ENCODE measurements at regions not wholly inside any gene's neighbourhood (a gene's known extent, or its start where the extent isn't known, plus 50 kb on each side); places are given as distances from the start of the nearest gene placed in this dataset.

DNA sequence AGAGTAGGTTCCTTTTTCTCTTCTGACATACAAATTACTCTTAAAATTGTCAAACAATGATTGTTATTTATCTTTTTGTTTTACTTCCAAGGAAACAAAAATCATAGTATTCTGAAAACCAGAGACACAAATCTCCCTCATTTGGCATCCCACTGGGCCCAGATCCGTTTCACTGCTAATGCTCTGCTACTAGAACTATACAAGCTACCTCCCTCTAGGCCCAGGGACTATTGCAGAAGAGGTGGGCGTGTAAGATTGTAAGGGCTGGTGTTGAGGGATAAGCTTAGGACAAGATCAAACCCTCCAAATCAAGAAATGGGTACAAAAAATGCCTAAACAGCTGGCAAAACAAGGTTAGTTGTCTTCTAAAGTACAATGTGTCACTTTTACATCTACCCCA, 928.9 kb upstream of the CDH10 start:
- Histone ChIP-seq H3K9me3 (ENCODE audit: control extremely low read depth in 1 of 5, control insufficient read depth in 4 of 5, insufficient read depth in 2 of 5, low read depth in 1 of 5, low read length in 4 of 5) (no peaks in the 10 kb centered on the region), H3K27me3 (replicated peaks in 2 of 5; ENCODE audit: control insufficient read depth in 4 of 5, insufficient read depth in 5 of 5, low read length in 4 of 5) (no peaks in the 10 kb centered on the region), H3K4me1 (ENCODE audit: control extremely low read depth in 1 of 4, control insufficient read depth in 4 of 4, insufficient read depth in 4 of 4, low read length in 3 of 4) (no peaks in the 10 kb centered on the region), H3K27ac (ENCODE audit: insufficient read depth in 1 of 2, low read depth in 1 of 2, low read length in 2 of 2, poor library complexity in 1 of 2, severe bottlenecking in 2 of 2) (no peak overlapping the region), H3K36me3 (ENCODE audit: control insufficient read depth in 4 of 4, insufficient read depth in 4 of 4, low read length in 3 of 4) (no peaks in the 10 kb centered on the region), H3K4me3 (ENCODE audit: control insufficient read depth in 1 of 7, extremely low read depth in 1 of 7, insufficient read depth in 4 of 7, low read depth in 2 of 7, low read length in 6 of 7) (no peak overlapping the region)
- no peak for DNase-seq
- ChIA-PET CTCF (no interaction called here), POLR2A (no interaction called here)
- no CpG with 5 or more reads among the region's 2 CpGs for WGBS (ENCODE audit: insufficient coverage)

DNA sequence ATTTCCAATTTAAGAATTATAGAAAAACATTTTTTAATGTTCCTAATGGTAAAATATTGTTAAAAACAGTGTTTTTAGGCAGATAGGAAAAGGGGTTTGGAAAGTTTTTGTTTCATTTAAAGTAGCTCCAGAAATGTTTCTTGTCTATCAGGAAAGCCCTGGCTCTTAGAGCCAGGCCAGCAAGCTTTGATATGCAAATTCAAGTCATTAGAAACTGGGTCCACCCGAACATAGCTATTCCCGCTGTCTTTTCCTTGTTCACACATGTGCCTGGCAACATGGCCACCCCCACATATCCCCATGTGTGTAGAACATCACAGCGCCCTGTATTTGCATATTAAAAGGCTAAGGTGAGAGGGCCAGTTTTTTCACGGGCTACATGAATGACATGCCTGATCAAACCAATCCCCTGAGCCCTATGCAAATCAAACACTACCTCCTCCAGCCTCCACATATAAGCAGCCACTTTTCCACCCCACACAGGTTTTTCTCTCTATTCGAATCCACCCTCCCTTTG, 925.3 kb upstream of the CDH10 start:
- H3K27me3 ChIP-seq (replicated peaks in 2 of 5; ENCODE audit: control insufficient read depth in 4 of 5, insufficient read depth in 5 of 5, low read length in 4 of 5): no peaks in the 10 kb centered on the region
- CTCF ChIA-PET: interaction anchor here (1.4 kb wide), 1 partner anchor 30 kb away, joined by 3 read pairs; no protein-coding TSS in a partner anchor
- H3K36me3 ChIP-seq (ENCODE audit: control insufficient read depth in 4 of 4, insufficient read depth in 4 of 4, low read length in 3 of 4): no peaks in the 10 kb centered on the region
- no peaks in the 10 kb centered on the region for H3K4me1 ChIP-seq (ENCODE audit: control extremely low read depth in 1 of 4, control insufficient read depth in 4 of 4, insufficient read depth in 4 of 4, low read length in 3 of 4)
- DNase-seq: no peak
- POLR2A ChIA-PET: no interaction called here
- no peaks in the 10 kb centered on the region for H3K9me3 ChIP-seq (ENCODE audit: control extremely low read depth in 1 of 5, control insufficient read depth in 4 of 5, insufficient read depth in 2 of 5, low read depth in 1 of 5, low read length in 4 of 5)
- 96% methylated on average over 4 of the region's 5 CpGs for WGBS (ENCODE audit: insufficient coverage)
- no peak overlapping the region for H3K27ac ChIP-seq (ENCODE audit: insufficient read depth in 1 of 2, low read depth in 1 of 2, low read length in 2 of 2, poor library complexity in 1 of 2, severe bottlenecking in 2 of 2)
- no peak overlapping the region for H3K4me3 ChIP-seq (ENCODE audit: control insufficient read depth in 1 of 7, extremely low read depth in 1 of 7, insufficient read depth in 4 of 7, low read depth in 2 of 7, low read length in 6 of 7)

DNA sequence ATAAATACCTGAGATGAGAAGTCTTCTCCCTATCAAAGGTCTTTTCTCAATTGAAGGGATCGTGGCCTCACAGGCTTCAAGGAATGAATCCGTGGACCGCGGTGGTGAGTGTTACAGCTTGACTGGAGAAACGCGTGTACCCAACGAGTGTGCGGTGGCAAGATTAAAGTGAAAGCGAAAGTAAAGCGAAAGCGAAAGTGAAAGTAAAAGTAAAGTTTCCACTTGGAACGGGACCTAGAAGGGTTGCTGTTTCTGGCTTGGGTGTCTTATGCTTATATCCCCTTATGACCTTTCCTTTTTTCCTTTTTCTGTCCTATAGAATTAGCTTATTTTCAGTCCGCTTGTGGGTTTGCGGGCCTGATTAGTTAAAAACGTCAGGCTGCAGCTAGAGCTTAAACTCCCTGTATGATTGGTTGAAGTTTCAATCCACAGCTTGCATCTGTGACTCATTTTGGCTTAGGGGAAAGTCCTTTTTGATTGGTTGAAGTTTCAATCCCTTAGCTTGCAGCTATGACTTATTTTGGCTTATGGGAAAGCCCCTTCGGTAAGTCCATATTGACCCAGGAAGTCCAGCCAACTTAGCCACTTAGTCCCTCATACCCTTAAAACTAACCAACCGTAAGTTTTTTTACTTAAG, 924.3 kb upstream of the CDH10 start:
- ChIA-PET POLR2A (no interaction called here), CTCF (interaction anchor here (0.6 to 1.4 kb wide), 2 partner anchors 29 to 191 kb away, joined by 3 read pairs; no protein-coding TSS in a partner anchor)
- peak in 2 of 3 donors; percentile 46 to 48 for DNase-seq
- H3K27ac ChIP-seq (ENCODE audit: insufficient read depth in 1 of 2, low read depth in 1 of 2, low read length in 2 of 2, poor library complexity in 1 of 2, severe bottlenecking in 2 of 2): no peak overlapping the region
- WGBS (ENCODE audit: insufficient coverage): 94% methylated on average over 14 of the region's 17 CpGs
- H3K36me3 ChIP-seq (ENCODE audit: control insufficient read depth in 4 of 4, insufficient read depth in 4 of 4, low read length in 3 of 4): no peaks in the 10 kb centered on the region
- no peaks in the 10 kb centered on the region for H3K27me3 ChIP-seq (replicated peaks in 2 of 5; ENCODE audit: control insufficient read depth in 4 of 5, insufficient read depth in 5 of 5, low read length in 4 of 5)
- no peaks in the 10 kb centered on the region for H3K9me3 ChIP-seq (ENCODE audit: control extremely low read depth in 1 of 5, control insufficient read depth in 4 of 5, insufficient read depth in 2 of 5, low read depth in 1 of 5, low read length in 4 of 5)
- peak overlapping the region in 1 of 7 experiments; percentile 7 for H3K4me3 ChIP-seq (ENCODE audit: control insufficient read depth in 1 of 7, extremely low read depth in 1 of 7, insufficient read depth in 4 of 7, low read depth in 2 of 7, low read length in 6 of 7)
- no peaks in the 10 kb centered on the region for H3K4me1 ChIP-seq (ENCODE audit: control extremely low read depth in 1 of 4, control insufficient read depth in 4 of 4, insufficient read depth in 4 of 4, low read length in 3 of 4)

DNA sequence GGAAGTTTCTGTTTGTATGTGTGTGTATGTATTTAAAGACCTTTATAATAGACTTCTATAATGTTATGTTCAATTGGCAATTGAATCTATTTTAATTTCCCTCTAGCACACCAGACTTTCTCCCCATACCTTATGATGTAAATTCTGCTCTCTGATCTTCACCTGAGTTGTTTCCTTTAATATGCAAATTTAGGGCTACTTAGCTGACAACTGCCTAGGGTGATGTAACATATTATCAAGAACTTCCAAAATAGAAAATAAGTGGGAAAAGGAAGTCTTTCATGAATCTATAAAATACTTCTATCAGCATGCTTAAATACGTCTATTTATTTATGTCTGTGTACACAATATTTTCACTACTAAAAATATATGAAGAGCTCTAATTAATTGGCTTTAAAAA, 923.5 kb upstream of the CDH10 start:
- ChIA-PET POLR2A (no interaction called here), CTCF (no interaction called here)
- Histone ChIP-seq H3K36me3 (ENCODE audit: control insufficient read depth in 4 of 4, insufficient read depth in 4 of 4, low read length in 3 of 4) (no peaks in the 10 kb centered on the region), H3K27me3 (replicated peaks in 2 of 5; ENCODE audit: control insufficient read depth in 4 of 5, insufficient read depth in 5 of 5, low read length in 4 of 5) (no peaks in the 10 kb centered on the region), H3K4me1 (ENCODE audit: control extremely low read depth in 1 of 4, control insufficient read depth in 4 of 4, insufficient read depth in 4 of 4, low read length in 3 of 4) (no peaks in the 10 kb centered on the region), H3K4me3 (ENCODE audit: control insufficient read depth in 1 of 7, extremely low read depth in 1 of 7, insufficient read depth in 4 of 7, low read depth in 2 of 7, low read length in 6 of 7) (no peak overlapping the region), H3K9me3 (ENCODE audit: control extremely low read depth in 1 of 5, control insufficient read depth in 4 of 5, insufficient read depth in 2 of 5, low read depth in 1 of 5, low read length in 4 of 5) (peaks cover 0 to under 1% (median 0%) of the 10 kb centered on the region in 5 experiments), H3K27ac (ENCODE audit: insufficient read depth in 1 of 2, low read depth in 1 of 2, low read length in 2 of 2, poor library complexity in 1 of 2, severe bottlenecking in 2 of 2) (no peak overlapping the region)
- WGBS (ENCODE audit: insufficient coverage): no CpG with 5 or more reads among the region's 1 CpG
- no peak for DNase-seq

DNA sequence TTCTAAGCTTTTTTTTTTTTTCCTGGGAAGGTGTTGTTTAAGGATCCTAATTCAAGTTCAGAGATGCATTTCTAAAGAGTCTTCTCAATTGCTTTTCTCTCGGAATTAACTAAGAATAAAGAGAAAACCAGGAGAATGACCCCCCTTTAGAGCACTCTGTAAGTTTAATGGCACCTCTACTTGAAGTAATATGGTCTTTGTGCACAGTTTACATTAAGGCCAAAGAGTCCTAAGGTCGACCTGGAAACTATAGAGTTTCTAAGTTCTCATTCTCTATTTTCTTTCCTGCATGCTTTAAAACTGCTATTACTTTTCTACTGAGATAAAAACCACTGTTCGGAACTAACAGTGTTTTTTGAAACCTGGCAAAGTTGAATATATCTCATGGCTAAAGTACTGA, 923.1 kb upstream of the CDH10 start:
- H3K4me1 ChIP-seq (ENCODE audit: control extremely low read depth in 1 of 4, control insufficient read depth in 4 of 4, insufficient read depth in 4 of 4, low read length in 3 of 4): no peaks in the 10 kb centered on the region
- H3K27me3 ChIP-seq (replicated peaks in 2 of 5; ENCODE audit: control insufficient read depth in 4 of 5, insufficient read depth in 5 of 5, low read length in 4 of 5): no peaks in the 10 kb centered on the region
- DNase-seq: no peak
- POLR2A ChIA-PET: no interaction called here
- WGBS (ENCODE audit: insufficient coverage): 89% methylated on average over 1 of the region's 3 CpGs
- H3K4me3 ChIP-seq (ENCODE audit: control insufficient read depth in 1 of 7, extremely low read depth in 1 of 7, insufficient read depth in 4 of 7, low read depth in 2 of 7, low read length in 6 of 7): no peak overlapping the region
- CTCF ChIA-PET: no interaction called here
- no peaks in the 10 kb centered on the region for H3K36me3 ChIP-seq (ENCODE audit: control insufficient read depth in 4 of 4, insufficient read depth in 4 of 4, low read length in 3 of 4)
- H3K9me3 ChIP-seq (ENCODE audit: control extremely low read depth in 1 of 5, control insufficient read depth in 4 of 5, insufficient read depth in 2 of 5, low read depth in 1 of 5, low read length in 4 of 5): peaks cover 0 to 4% (median 2%) of the 10 kb centered on the region in 5 experiments
- H3K27ac ChIP-seq (ENCODE audit: insufficient read depth in 1 of 2, low read depth in 1 of 2, low read length in 2 of 2, poor library complexity in 1 of 2, severe bottlenecking in 2 of 2): no peak overlapping the region

DNA sequence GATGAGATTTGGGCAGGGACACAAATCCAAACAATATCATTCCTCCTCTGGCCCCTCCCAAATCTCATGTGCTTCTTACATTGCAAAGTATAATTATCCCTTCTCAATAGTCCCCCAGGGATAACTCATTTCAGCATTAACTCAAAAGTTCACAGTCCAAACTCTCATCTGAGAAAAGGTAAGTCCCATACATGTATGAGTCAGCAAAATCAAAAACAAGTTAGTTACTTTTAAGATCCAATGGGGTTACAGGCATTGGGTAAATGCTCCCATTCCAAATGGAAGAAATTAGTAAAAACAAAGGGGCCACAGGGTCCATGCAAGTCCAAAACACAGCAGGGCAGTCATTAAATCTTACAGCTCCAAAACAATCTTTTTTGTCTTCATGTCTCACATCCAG, 917.9 kb upstream of the CDH10 start:
- DNase-seq: no peak
- ChIA-PET CTCF (interaction anchor here (1.4 kb wide), 1 partner anchor 10 kb away, joined by 3 read pairs; no protein-coding TSS in a partner anchor), POLR2A (interaction anchor here (0.6 kb wide), 1 partner anchor 23 kb away, joined by 3 read pairs; no protein-coding TSS in a partner anchor)
- H3K27ac ChIP-seq (ENCODE audit: insufficient read depth in 1 of 2, low read depth in 1 of 2, low read length in 2 of 2, poor library complexity in 1 of 2, severe bottlenecking in 2 of 2): no peak overlapping the region
- no peaks in the 10 kb centered on the region for H3K27me3 ChIP-seq (replicated peaks in 2 of 5; ENCODE audit: control insufficient read depth in 4 of 5, insufficient read depth in 5 of 5, low read length in 4 of 5)
- peaks cover 0 to 5% (median 2%) of the 10 kb centered on the region in 5 experiments for H3K9me3 ChIP-seq (ENCODE audit: control extremely low read depth in 1 of 5, control insufficient read depth in 4 of 5, insufficient read depth in 2 of 5, low read depth in 1 of 5, low read length in 4 of 5)
- no peak overlapping the region for H3K4me3 ChIP-seq (ENCODE audit: control insufficient read depth in 1 of 7, extremely low read depth in 1 of 7, insufficient read depth in 4 of 7, low read depth in 2 of 7, low read length in 6 of 7)
- no peaks in the 10 kb centered on the region for H3K4me1 ChIP-seq (ENCODE audit: control extremely low read depth in 1 of 4, control insufficient read depth in 4 of 4, insufficient read depth in 4 of 4, low read length in 3 of 4)
- H3K36me3 ChIP-seq (ENCODE audit: control insufficient read depth in 4 of 4, insufficient read depth in 4 of 4, low read length in 3 of 4): no peaks in the 10 kb centered on the region

DNA sequence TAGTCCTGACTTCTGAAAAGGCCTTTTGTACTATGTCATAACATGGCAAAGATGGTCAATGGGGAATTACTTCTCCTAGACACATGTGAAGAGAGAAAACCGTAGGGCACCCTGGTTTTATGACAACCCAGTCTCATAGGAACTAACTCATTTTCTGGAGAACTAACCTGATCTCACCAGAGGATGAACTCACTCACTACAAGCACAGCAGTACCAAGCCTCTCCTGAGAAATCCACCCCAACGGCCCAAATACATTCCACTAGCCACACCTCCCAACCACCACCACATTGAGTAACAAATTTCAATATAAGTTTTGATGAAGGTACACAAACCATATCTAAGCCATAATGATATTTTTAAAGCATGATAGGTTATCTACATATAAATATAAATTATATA, 909.3 kb upstream of the CDH10 start:
- Histone ChIP-seq H3K27me3 (replicated peaks in 2 of 5; ENCODE audit: control insufficient read depth in 4 of 5, insufficient read depth in 5 of 5, low read length in 4 of 5) (no peaks in the 10 kb centered on the region), H3K36me3 (ENCODE audit: control insufficient read depth in 4 of 4, insufficient read depth in 4 of 4, low read length in 3 of 4) (no peaks in the 10 kb centered on the region), H3K4me1 (ENCODE audit: control extremely low read depth in 1 of 4, control insufficient read depth in 4 of 4, insufficient read depth in 4 of 4, low read length in 3 of 4) (no peaks in the 10 kb centered on the region), H3K27ac (ENCODE audit: insufficient read depth in 1 of 2, low read depth in 1 of 2, low read length in 2 of 2, poor library complexity in 1 of 2, severe bottlenecking in 2 of 2) (no peak overlapping the region), H3K9me3 (ENCODE audit: control extremely low read depth in 1 of 5, control insufficient read depth in 4 of 5, insufficient read depth in 2 of 5, low read depth in 1 of 5, low read length in 4 of 5) (no peaks in the 10 kb centered on the region), H3K4me3 (ENCODE audit: control insufficient read depth in 1 of 7, extremely low read depth in 1 of 7, insufficient read depth in 4 of 7, low read depth in 2 of 7, low read length in 6 of 7) (no peak overlapping the region)
- DNase-seq: no peak
- ChIA-PET CTCF (no interaction called here), POLR2A (no interaction called here)
- WGBS (ENCODE audit: insufficient coverage): 100% methylated on average over 1 of the region's 2 CpGs
